GM12892 (cell line): ENCODE measurements at regions not wholly inside any gene's neighbourhood (a gene's known extent, or its start where the extent isn't known, plus 50 kb on each side); places are given as distances from the start of the nearest gene placed in this dataset.
A peak's percentile ranks its signal among the peaks of the same experiment; 100 is the strongest.
"Not testable (repeated sequence)": the region's sequence is repeated elsewhere in the genome, so short reads cannot be mapped to it uniquely, and the experiment has no call there.

ENCODE experiments used
- DNase-seq: peaks from one replicate; pipeline ENCODE4 v3.0.0; 2011; ENCODE audit not compliant: insufficient read length
- FAIRE-seq: peaks from 2 replicates; lab custom pipeline; 2011; peaks lifted over from hg19 to GRCh38; lab: Jason Lieb, UNC
- POLR2A ChIP-seq: IDR thresholded peaks from 2 replicates; pipeline ENCODE4 v1.6.1; 2011; ENCODE audit warnings: low read depth, low read length, control low read depth
- POLR2AphosphoS5 ChIP-seq: IDR thresholded peaks from 2 replicates; pipeline ENCODE4 v1.6.1; 2011; ENCODE audit warnings: low read depth, low read length, control low read depth
- TAF1 ChIP-seq: IDR thresholded peaks from 2 replicates; pipeline ENCODE4 v1.6.1; 2011; ENCODE audit warnings: low read depth, mild to moderate bottlenecking, control low read depth, low read length, borderline replicate concordance

GRCh38 chrX:53768865-53769264, 82.3 kb upstream of the HUWE1 start:
- DNase-seq (no peak), FAIRE-seq (no peak)
- TF ChIP-seq POLR2AphosphoS5 (no peak), TAF1 (no peak), POLR2A (no peak)

GRCh38 chrX:53768451-53768850, 81.9 kb upstream of the HUWE1 start:
- DNase-seq (no peak), FAIRE-seq (peak; percentile 44)
- TF ChIP-seq TAF1, result no peak
- no peak for TF ChIP-seq POLR2A
- TF ChIP-seq POLR2AphosphoS5, result no peak

GRCh38 chrX:53767544-53767943, 81.0 kb upstream of the HUWE1 start:
- FAIRE-seq (no peak), DNase-seq (no peak)
- TF ChIP-seq POLR2AphosphoS5, result no peak

GRCh38 chrX:53757181-53757580, 70.7 kb upstream of the HUWE1 start:
- FAIRE-seq, DNase-seq: not testable (repeated sequence)

GRCh38 chrX:53746718-53747117, 60.2 kb upstream of the HUWE1 start:
- DNase-seq (no peak), FAIRE-seq (no peak)
- TF ChIP-seq POLR2A, result no peak

GRCh38 chrX:53743244-53743643, 56.7 kb upstream of the HUWE1 start:
- TF ChIP-seq POLR2AphosphoS5, result no peak
- no peak for TF ChIP-seq TAF1
- no peak for TF ChIP-seq POLR2A
- DNase-seq (no peak), FAIRE-seq (no peak)

GRCh38 chrX:53738370-53738906, 51.9 kb upstream of the HUWE1 start:
- FAIRE-seq, result no peak
- TF ChIP-seq POLR2AphosphoS5, result no peak
- no peak for TF ChIP-seq TAF1
- TF ChIP-seq POLR2A, result no peak
- DNase-seq, result no peak
